ENCODE measurements at regions not wholly inside any gene's neighbourhood (a gene's known extent, or its start where the extent isn't known, plus 50 kb on each side); places are given as distances from the start of the nearest gene placed in this dataset.

DNA sequence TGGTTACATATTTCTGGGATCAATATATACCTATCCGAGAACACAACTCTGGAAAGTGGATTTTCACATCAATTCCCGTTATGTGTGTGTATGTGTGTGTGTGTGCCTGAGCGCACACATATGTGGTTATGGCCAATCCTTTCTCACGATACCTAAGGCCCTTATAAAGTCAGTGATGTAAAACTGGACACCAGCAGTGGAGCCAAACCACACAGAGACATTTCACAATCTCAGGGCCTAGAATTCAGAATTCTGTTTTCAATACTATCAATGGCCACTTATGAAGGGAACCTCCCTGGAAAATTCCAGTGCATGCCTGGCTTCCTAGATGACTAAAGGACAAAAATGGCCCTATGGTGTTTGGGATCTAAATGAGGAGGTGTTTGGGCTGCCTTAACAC is 187.3 kb upstream of the UBL3 start:
- no peak overlapping the region for H3K4me3 ChIP-seq (ENCODE audit: low read depth, low read length)
- DNase-seq (ENCODE audit: low read depth) = peak; percentile 74
- in situ Hi-C loops (cut with HindIII; ENCODE audit: low sequenced_read_pairs) = no loop called here
- no peak for TF ChIP-seq CTCF (IDR thresholded peaks at IDR 0.05; ENCODE audit: low read depth, low read length, missing control alignments)

GRCh38 chr13:30037306-30037705 is 186.9 kb upstream of the UBL3 start:
- H3K4me3 ChIP-seq (ENCODE audit: low read depth, low read length) = no peak overlapping the region
- peak; percentile 35 for DNase-seq (ENCODE audit: low read depth)
- in situ Hi-C loops (cut with HindIII; ENCODE audit: low sequenced_read_pairs) = no loop called here
- TF ChIP-seq CTCF (IDR thresholded peaks at IDR 0.05; ENCODE audit: low read depth, low read length, missing control alignments) = no peak

- in situ Hi-C loops (cut with HindIII; ENCODE audit: low sequenced_read_pairs) = no loop called here
- no peak overlapping the region for H3K4me3 ChIP-seq (ENCODE audit: low read depth, low read length)
- no peak for TF ChIP-seq CTCF (IDR thresholded peaks at IDR 0.05; ENCODE audit: low read depth, low read length, missing control alignments)
- DNase-seq (ENCODE audit: low read depth) = no peak
These were observed 184.0 kb upstream of the UBL3 start for GRCh38 chr13:30034458-30034795.

DNA sequence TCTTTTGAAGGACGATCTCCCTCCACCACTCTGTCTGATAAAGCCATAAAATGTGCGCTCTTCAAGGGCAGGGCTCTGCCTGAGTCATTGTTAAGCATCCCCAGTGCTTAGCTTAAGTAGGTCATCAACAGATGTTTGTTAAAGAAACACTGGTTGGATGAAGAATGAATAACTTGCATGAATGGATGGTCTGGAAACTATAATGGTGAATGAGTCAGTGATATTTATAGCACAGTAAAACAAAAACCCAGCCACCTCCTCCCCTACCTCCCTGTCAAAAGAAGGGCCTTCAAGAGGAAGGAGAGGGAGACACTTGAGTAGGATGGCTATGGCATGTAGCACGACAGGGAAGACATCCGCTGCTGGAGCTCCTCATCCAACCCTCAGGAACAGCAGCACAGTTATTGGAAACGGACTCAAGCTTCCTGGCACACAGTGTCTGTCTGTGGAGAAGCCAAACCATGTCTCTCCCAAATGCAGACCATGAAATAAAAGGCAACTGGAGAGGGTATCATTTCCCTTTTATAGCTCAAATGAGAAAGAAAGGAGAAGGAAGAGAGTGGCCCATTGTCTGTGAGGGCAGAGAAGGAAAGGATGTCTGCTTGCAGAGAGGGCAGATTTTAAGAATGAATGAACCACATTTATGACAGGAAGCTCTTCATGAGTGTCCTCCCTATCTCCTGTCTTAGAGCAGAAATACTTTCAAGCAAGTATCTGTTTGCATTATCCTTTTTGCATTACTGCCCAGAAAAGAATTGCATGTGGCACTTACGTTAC is 183.5 kb upstream of the UBL3 start:
- TF ChIP-seq CTCF (IDR thresholded peaks at IDR 0.05; ENCODE audit: low read depth, low read length, missing control alignments) = no peak
- H3K4me3 ChIP-seq (ENCODE audit: low read depth, low read length) = no peak overlapping the region
- in situ Hi-C loops (cut with HindIII; ENCODE audit: low sequenced_read_pairs) = no loop called here
- DNase-seq (ENCODE audit: low read depth) = peak; percentile 62

- DNase-seq (ENCODE audit: low read depth) = no peak
- in situ Hi-C loops (cut with HindIII; ENCODE audit: low sequenced_read_pairs) = no loop called here
- H3K4me3 ChIP-seq (ENCODE audit: low read depth, low read length) = no peak overlapping the region
- TF ChIP-seq CTCF (IDR thresholded peaks at IDR 0.05; ENCODE audit: low read depth, low read length, missing control alignments) = no peak
These were observed 181.8 kb upstream of the UBL3 start for GRCh38 chr13:30032263-30032662.

DNA sequence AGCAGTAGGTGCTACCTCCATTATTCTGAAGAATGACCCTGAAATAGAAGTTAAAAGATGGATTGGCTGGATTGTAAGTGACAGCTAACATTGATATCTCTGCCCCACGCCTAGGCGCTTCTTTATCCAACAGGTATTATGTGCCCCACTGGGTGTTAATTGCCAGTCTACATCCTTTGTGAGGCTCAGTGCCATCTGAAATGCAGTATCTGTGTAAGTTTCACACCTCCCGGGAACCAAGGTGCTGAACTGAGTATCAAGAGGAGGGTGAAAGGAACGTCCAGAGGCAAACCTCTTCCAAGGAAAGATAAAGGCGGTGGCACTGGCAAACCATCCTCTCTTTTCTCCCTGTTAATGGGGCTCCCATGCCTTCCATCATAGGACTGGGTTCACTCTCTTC is 181.1 kb upstream of the UBL3 start:
- no peak for TF ChIP-seq CTCF (IDR thresholded peaks at IDR 0.05; ENCODE audit: low read depth, low read length, missing control alignments)
- no peak overlapping the region for H3K4me3 ChIP-seq (ENCODE audit: low read depth, low read length)
- in situ Hi-C loops (cut with HindIII; ENCODE audit: low sequenced_read_pairs) = no loop called here
- no peak for DNase-seq (ENCODE audit: low read depth)
